ENCODE measurements at regions not wholly inside any gene's neighbourhood (a gene's known extent, or its start where the extent isn't known, plus 50 kb on each side); places are given as distances from the start of the nearest gene placed in this dataset.

DNA sequence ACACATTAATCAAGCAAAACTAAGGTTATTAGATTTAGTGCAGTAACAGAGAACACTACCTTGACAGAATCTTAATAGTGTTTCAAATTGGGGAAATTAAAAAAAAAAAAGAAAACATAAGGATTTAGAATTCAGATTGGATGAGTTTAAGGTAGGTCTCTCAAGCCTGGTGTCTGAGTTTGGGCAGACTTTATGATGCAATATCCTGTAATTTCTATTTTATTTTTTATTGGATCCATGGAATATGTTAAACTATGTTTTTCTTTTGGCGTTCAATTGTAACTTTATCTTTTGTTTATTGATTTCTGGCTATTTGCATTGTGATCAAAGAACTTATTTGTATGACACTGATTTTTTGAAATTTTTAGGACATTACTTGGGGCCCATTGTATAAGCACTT, 394.1 kb upstream of the NETO1 start:
- no peak for TF ChIP-seq POLR2A (IDR thresholded peaks at IDR 0.05)
- TF ChIP-seq, protein P1, sequence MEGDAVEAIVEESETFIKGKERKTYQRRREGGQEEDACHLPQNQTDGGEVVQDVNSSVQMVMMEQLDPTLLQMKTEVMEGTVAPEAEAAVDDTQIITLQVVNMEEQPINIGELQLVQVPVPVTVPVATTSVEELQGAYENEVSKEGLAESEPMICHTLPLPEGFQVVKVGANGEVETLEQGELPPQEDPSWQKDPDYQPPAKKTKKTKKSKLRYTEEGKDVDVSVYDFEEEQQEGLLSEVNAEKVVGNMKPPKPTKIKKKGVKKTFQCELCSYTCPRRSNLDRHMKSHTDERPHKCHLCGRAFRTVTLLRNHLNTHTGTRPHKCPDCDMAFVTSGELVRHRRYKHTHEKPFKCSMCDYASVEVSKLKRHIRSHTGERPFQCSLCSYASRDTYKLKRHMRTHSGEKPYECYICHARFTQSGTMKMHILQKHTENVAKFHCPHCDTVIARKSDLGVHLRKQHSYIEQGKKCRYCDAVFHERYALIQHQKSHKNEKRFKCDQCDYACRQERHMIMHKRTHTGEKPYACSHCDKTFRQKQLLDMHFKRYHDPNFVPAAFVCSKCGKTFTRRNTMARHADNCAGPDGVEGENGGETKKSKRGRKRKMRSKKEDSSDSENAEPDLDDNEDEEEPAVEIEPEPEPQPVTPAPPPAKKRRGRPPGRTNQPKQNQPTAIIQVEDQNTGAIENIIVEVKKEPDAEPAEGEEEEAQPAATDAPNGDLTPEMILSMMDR (IDR thresholded peaks at IDR 0.05), result no peak
- Histone ChIP-seq H3K27me3 (no peaks in the 10 kb centered on the region), H3K36me3 (no peaks in the 10 kb centered on the region), H3K4me1 (no peaks in the 10 kb centered on the region), H3K27ac (no peak overlapping the region), H3K9me3 (no peaks in the 10 kb centered on the region), H3K4me3 (no peak overlapping the region)
- no peak for DNase-seq
- intact Hi-C loops (cut with DNase I; ENCODE audit: low total_unique reads) (no loop called here), in situ Hi-C loops (cut with MboI; ENCODE audit: low pct_ligation_motif_present in 1 of 4, low pct_unique_long_range_greater_than_20kb in 1 of 4, low sequenced_read_pairs in 3 of 4) (no loop called here)
- 72 to 86% methylated on average over 1 of the region's 1 CpG for WGBS, 2 donors (ENCODE audit: low coverage in 1 of 2)

DNA sequence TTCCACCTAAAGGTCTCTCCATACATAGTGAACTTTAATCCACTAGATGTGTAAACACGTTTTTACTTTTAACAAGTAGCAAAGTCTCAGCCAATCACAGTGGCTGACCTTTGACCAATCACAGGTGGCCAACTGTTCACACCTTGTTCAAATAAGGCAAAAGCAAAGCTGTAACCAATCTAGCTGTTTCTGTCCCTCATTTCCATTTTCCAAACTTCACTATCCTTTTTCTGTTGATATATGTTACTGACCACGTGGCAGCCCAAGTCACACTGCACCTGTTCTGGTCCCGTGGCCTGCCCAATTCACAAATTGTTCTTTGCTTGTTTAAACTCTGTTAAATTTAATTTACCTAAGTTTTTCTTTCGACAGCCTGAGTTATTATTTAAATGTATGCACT, 393.5 kb upstream of the NETO1 start:
- TF ChIP-seq, protein P1 (IDR thresholded peaks at IDR 0.05), result no peak
- TF ChIP-seq POLR2A (IDR thresholded peaks at IDR 0.05), result no peak
- TF ChIP-seq EP300 (IDR thresholded peaks at IDR 0.05; ENCODE audit: low read depth), result no peak
- TF ChIP-seq POLR2AphosphoS5 (IDR thresholded peaks at IDR 0.05), result no peak
- Histone ChIP-seq H3K27ac (no peak overlapping the region), H3K27me3 (no peaks in the 10 kb centered on the region), H3K4me1 (no peaks in the 10 kb centered on the region), H3K36me3 (no peaks in the 10 kb centered on the region), H3K4me3 (no peak overlapping the region), H3K9me3 (no peaks in the 10 kb centered on the region)
- DNase-seq, result no peak
- intact Hi-C loops (cut with DNase I; ENCODE audit: low total_unique reads), result no loop called here
- in situ Hi-C loops (cut with MboI; ENCODE audit: low pct_ligation_motif_present in 1 of 4, low pct_unique_long_range_greater_than_20kb in 1 of 4, low sequenced_read_pairs in 3 of 4), result no loop called here
- 57 to 60% methylated on average over 4 of the region's 4 CpGs for WGBS, 2 donors (ENCODE audit: low coverage in 1 of 2)

DNA sequence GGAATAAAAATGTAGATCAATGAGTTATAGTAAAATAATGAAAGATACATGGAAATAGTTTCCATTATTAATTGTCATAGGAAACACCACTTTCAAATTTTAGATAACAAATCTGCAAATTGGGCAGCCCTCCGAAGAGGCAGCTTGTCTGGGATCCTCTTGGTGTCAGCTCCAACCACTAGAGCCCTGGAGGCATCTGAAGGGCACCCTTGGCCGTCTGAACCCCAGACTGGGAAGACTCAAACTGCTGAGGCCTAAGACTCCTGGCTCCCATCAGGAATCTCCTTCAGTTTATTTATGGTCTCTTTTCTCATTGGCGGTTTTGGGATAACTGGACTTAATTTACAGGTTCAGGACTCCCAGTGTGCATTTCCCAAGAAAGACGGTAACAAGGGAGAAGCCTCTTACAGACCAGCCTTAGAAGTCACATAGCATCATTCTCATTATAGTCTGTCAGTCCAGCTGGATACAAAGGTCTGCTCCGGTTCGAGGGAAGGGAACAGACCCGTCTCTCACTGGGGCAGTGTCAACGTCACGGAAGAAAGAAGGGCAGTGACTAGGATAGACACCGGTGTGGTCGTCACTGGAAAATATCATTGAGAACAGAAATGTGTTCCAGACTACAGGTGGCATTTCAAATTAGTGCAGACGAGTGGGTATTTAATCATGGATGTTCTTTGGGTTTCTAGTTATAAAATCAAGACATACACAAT, 390.7 kb upstream of the NETO1 start:
- DNase-seq, result no peak
- in situ Hi-C loops (cut with MboI; ENCODE audit: low pct_ligation_motif_present in 1 of 4, low pct_unique_long_range_greater_than_20kb in 1 of 4, low sequenced_read_pairs in 3 of 4) (loop anchor here in 1 of 4 donors (10.0 kb wide), 1 partner anchor 64 kb away; no protein-coding TSS in a partner anchor), intact Hi-C loops (cut with DNase I; ENCODE audit: low total_unique reads) (no loop called here)
- H3K36me3 ChIP-seq, result no peaks in the 10 kb centered on the region
- no peaks in the 10 kb centered on the region for H3K4me1 ChIP-seq
- H3K4me3 ChIP-seq, result no peak overlapping the region
- H3K9me3 ChIP-seq, result no peaks in the 10 kb centered on the region
- no peaks in the 10 kb centered on the region for H3K27me3 ChIP-seq
- no peak overlapping the region for H3K27ac ChIP-seq
- 80 to 91% methylated on average over 10 to 12 of the region's 12 CpGs for WGBS, 2 donors (ENCODE audit: low coverage in 1 of 2)
- TF ChIP-seq POLR2AphosphoS5 (IDR thresholded peaks at IDR 0.05), result no peak
- TF ChIP-seq EP300 (IDR thresholded peaks at IDR 0.05; ENCODE audit: low read depth), result no peak
- TF ChIP-seq, protein P1 (IDR thresholded peaks at IDR 0.05), result no peak
- no peak for TF ChIP-seq POLR2A (IDR thresholded peaks at IDR 0.05)

DNA sequence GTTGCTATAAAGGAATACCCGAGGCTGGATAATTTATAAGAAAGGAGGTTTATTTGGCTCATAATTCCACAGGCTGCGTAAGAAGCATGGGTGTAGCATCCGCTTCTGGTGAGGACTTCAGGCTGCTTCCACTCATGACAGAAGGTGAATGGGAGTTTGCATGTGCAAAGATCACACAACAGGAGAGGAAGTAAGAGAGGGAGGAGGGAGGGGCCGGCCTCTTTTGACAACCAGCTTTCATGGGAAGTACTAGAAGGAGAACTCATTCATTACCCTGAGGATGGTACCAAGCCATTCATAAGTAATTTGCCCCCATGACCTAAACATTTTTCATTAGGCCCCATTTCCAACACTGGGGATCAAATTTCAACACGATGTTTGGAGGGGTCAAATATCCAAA, 386.8 kb upstream of the NETO1 start:
- in situ Hi-C loops (cut with MboI; ENCODE audit: low pct_ligation_motif_present in 1 of 4, low pct_unique_long_range_greater_than_20kb in 1 of 4, low sequenced_read_pairs in 3 of 4), result loop anchor here in 1 of 4 donors (10.0 kb wide), 1 partner anchor 60 kb away; no protein-coding TSS in a partner anchor
- H3K36me3 ChIP-seq, result no peaks in the 10 kb centered on the region
- intact Hi-C loops (cut with DNase I; ENCODE audit: low total_unique reads), result no loop called here
- TF ChIP-seq EP300 (IDR thresholded peaks at IDR 0.05; ENCODE audit: low read depth) (no peak), POLR2AphosphoS5 (IDR thresholded peaks at IDR 0.05) (no peak), POLR2A (IDR thresholded peaks at IDR 0.05) (no peak)
- TF ChIP-seq, protein P1 (IDR thresholded peaks at IDR 0.05), result no peak
- no peaks in the 10 kb centered on the region for H3K27me3 ChIP-seq
- no peak overlapping the region for H3K4me3 ChIP-seq
- no peaks in the 10 kb centered on the region for H3K9me3 ChIP-seq
- WGBS, 2 donors (ENCODE audit: low coverage in 1 of 2), result 82 to 85% methylated on average over 4 to 5 of the region's 5 CpGs
- H3K4me1 ChIP-seq, result no peaks in the 10 kb centered on the region
- DNase-seq, result no peak
- no peak overlapping the region for H3K27ac ChIP-seq

Measured in transverse colon (tissue), 4 donors.